OCI-LY7 (cell line): ENCODE measurements at regions not wholly inside any gene's neighbourhood (a gene's known extent, or its start where the extent isn't known, plus 50 kb on each side); places are given as distances from the start of the nearest gene placed in this dataset.

Experiments
- CTCF ChIP-seq: fragments of 200-600 bp; sonication (generic); conservative IDR thresholded peaks from 2 replicates; pipeline ENCODE4 v1.5.1; 2014; ENCODE audit warnings: mild to moderate bottlenecking, antibody characterized with exemption, low read length, moderate library complexity, mixed read lengths
- EZH2phosphoT487 ChIP-seq: fragments of 200-600 bp; sonication (generic); IDR thresholded peaks from 2 replicates; pipeline ENCODE4 v1.6.1; 2018; ENCODE audit warnings: low read depth, borderline replicate concordance, mild to moderate bottlenecking, mixed run types, antibody characterized with exemption, low read length, moderate library complexity, mixed read lengths

GRCh38 chr3:95934181-95934580 lies 880.2 kb upstream of the EPHA6 start:
- TF ChIP-seq CTCF = no peak
- TF ChIP-seq EZH2phosphoT487 = no peak
